ENCODE measurements at regions not wholly inside any gene's neighbourhood (a gene's known extent, or its start where the extent isn't known, plus 50 kb on each side); places are given as distances from the start of the nearest gene placed in this dataset.

DNA sequence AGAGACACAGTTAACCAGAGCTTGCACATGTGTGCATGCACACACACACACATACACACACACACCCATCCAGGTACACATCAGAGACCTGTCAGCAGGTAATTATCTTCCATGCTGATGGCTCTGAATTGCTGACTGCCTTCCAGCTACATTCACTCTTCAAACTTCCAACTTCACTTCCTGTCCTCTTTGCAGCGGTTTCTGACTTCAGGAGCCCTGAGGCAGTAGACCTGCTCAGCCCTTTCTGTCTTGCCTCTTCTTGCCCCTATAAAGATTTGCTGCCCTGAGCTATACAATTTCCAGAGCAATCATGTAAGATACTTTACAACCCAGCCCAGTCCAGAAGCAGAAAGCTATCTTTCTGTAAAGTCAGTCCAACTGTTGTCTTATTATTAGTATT lies 310.2 kb downstream of the FGFR2 start:
- TF ChIP-seq POLR2A (IDR thresholded peaks at IDR 0.05) (no peak), EP300 (IDR thresholded peaks at IDR 0.05; ENCODE audit: low read depth) (no peak), POLR2AphosphoS5 (IDR thresholded peaks at IDR 0.05) (no peak)
- TF ChIP-seq, protein P1, sequence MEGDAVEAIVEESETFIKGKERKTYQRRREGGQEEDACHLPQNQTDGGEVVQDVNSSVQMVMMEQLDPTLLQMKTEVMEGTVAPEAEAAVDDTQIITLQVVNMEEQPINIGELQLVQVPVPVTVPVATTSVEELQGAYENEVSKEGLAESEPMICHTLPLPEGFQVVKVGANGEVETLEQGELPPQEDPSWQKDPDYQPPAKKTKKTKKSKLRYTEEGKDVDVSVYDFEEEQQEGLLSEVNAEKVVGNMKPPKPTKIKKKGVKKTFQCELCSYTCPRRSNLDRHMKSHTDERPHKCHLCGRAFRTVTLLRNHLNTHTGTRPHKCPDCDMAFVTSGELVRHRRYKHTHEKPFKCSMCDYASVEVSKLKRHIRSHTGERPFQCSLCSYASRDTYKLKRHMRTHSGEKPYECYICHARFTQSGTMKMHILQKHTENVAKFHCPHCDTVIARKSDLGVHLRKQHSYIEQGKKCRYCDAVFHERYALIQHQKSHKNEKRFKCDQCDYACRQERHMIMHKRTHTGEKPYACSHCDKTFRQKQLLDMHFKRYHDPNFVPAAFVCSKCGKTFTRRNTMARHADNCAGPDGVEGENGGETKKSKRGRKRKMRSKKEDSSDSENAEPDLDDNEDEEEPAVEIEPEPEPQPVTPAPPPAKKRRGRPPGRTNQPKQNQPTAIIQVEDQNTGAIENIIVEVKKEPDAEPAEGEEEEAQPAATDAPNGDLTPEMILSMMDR (IDR thresholded peaks at IDR 0.05) = no peak
